ENCODE measurements at regions not wholly inside any gene's neighbourhood (a gene's known extent, or its start where the extent isn't known, plus 50 kb on each side); places are given as distances from the start of the nearest gene placed in this dataset.
"Not testable (repeated sequence)": the region's sequence is repeated elsewhere in the genome, so short reads cannot be mapped to it uniquely, and the experiment has no call there.

DNA sequence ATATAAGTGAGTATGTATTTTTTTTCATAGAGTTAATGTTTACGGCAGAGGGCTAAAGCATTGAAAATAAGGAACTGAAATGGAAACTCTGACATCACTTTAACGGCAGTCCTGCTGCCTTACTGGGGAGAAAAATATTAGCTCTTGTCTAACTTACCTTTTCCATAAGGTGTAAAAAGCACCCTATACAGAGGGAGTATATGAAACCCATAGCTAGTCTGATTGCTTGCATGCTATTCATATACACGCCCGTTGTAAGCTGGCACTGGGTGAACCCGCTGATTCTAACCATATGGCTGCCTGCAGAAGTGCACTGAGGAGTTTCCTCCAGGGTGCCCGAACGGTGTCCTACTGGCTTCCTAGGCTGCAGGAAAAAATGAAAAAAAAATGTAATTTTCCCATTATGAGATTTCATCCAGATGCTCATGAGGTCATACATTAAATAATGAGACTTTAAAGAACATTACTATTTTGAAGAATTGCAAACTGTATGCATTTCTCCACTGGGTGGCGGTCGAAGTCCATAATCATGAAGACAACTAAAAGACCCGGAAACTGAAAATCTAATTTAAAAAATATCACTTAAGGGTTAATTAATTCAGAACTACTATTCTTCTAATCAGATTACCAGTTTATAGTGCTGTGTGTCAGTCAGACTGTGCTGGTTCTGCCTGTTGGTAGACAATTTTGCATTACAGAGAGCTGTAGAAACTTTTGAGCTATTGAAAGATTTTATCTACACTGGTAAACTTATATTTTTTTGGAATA is 144.7 kb downstream of the ALX1 start:
- Mint-ChIP-seq H3K9me3 (ENCODE audit: low read depth, unreplicated experiment) (no peaks in the 10 kb centered on the region), H3K27me3 (ENCODE audit: unreplicated experiment) (no peaks in the 10 kb centered on the region), H3K27ac (ENCODE audit: unreplicated experiment) (no peak overlapping the region), H3K4me3 (ENCODE audit: low read depth, unreplicated experiment) (no peak overlapping the region), H3K4me1 (ENCODE audit: low read depth, unreplicated experiment) (no peaks in the 10 kb centered on the region), H3K36me3 (ENCODE audit: insufficient read depth, unreplicated experiment) (no peaks in the 10 kb centered on the region)
- BruUV-seq (replicated peaks), result no TSS peak
- intact Hi-C loops (cut with micrococcal nuclease; ENCODE audit: unreplicated experiment), result loop anchor here (1.0 to 5.0 kb wide), 5 partner anchors 24 to 528 kb away; partner anchors contain the start of gene NTS
- peak; percentile 51 for DNase-seq
- CTCF ChIA-PET, result interaction anchor here (0.6 to 2.0 kb wide), 15 partner anchors 11 to 667 kb away, joined by 3 to 13 read pairs (median 5); no protein-coding TSS in a partner anchor
- TF ChIP-seq, protein P1, sequence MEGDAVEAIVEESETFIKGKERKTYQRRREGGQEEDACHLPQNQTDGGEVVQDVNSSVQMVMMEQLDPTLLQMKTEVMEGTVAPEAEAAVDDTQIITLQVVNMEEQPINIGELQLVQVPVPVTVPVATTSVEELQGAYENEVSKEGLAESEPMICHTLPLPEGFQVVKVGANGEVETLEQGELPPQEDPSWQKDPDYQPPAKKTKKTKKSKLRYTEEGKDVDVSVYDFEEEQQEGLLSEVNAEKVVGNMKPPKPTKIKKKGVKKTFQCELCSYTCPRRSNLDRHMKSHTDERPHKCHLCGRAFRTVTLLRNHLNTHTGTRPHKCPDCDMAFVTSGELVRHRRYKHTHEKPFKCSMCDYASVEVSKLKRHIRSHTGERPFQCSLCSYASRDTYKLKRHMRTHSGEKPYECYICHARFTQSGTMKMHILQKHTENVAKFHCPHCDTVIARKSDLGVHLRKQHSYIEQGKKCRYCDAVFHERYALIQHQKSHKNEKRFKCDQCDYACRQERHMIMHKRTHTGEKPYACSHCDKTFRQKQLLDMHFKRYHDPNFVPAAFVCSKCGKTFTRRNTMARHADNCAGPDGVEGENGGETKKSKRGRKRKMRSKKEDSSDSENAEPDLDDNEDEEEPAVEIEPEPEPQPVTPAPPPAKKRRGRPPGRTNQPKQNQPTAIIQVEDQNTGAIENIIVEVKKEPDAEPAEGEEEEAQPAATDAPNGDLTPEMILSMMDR (IDR thresholded peaks at IDR 0.05; ENCODE audit: unreplicated experiment), result peak; percentile 56

DNA sequence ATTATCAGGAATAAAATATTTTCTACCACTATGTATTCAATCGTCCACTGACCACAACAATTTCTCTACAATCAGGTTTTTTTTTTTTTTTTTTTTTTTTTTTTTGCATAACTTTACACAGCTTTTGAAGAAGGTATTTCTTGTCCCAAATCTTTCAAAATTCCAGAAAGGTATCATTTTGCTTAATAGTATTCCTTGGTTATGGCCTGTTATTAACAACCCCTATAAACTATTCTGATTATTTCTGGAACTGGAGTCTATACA is 145.3 kb downstream of the ALX1 start:
- no peak for DNase-seq
- CTCF ChIA-PET, result interaction anchor here (0.6 to 2.0 kb wide), 15 partner anchors 11 to 667 kb away, joined by 3 to 13 read pairs (median 5); no protein-coding TSS in a partner anchor
- no peak overlapping the region for H3K27ac Mint-ChIP-seq (ENCODE audit: unreplicated experiment)
- no peaks in the 10 kb centered on the region for H3K36me3 Mint-ChIP-seq (ENCODE audit: insufficient read depth, unreplicated experiment)
- H3K4me1 Mint-ChIP-seq (ENCODE audit: low read depth, unreplicated experiment), result no peaks in the 10 kb centered on the region
- no peaks in the 10 kb centered on the region for H3K27me3 Mint-ChIP-seq (ENCODE audit: unreplicated experiment)
- intact Hi-C loops (cut with micrococcal nuclease; ENCODE audit: unreplicated experiment), result loop anchor here (1.0 to 5.0 kb wide), 5 partner anchors 23 to 527 kb away; partner anchors contain the start of gene NTS
- no peak overlapping the region for H3K4me3 Mint-ChIP-seq (ENCODE audit: low read depth, unreplicated experiment)
- BruUV-seq (replicated peaks), result no TSS peak
- no peaks in the 10 kb centered on the region for H3K9me3 Mint-ChIP-seq (ENCODE audit: low read depth, unreplicated experiment)
- TF ChIP-seq, protein P1 (IDR thresholded peaks at IDR 0.05; ENCODE audit: unreplicated experiment), result no peak

DNA sequence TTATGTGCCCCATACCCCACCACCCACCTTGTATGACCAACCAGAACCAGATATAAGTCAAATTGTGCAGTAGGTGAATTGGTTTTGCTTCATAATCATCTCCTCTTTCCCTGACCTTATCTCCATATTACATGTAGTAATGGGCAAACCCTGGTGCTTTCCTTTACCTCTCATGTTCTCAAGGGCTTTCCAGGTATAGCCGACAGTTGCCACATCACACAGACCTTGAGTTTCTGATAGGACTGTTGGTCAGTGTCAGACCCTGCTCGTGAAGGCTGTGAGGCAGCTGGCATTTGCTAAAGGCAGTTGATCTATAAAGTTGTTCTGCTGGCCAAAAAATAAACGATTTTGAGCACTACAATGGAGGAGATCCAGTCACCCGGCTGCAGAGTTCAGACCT is 145.9 kb downstream of the ALX1 start:
- no peak overlapping the region for H3K27ac Mint-ChIP-seq (ENCODE audit: unreplicated experiment)
- no TSS peak for BruUV-seq (replicated peaks)
- no peak overlapping the region for H3K4me3 Mint-ChIP-seq (ENCODE audit: low read depth, unreplicated experiment)
- no peaks in the 10 kb centered on the region for H3K27me3 Mint-ChIP-seq (ENCODE audit: unreplicated experiment)
- TF ChIP-seq, protein P1 (IDR thresholded peaks at IDR 0.05; ENCODE audit: unreplicated experiment), result no peak
- H3K9me3 Mint-ChIP-seq (ENCODE audit: low read depth, unreplicated experiment), result no peaks in the 10 kb centered on the region
- no peak for DNase-seq
- H3K4me1 Mint-ChIP-seq (ENCODE audit: low read depth, unreplicated experiment), result no peaks in the 10 kb centered on the region
- CTCF ChIA-PET, result interaction anchor here (1.0 to 2.0 kb wide), 6 partner anchors 19 to 526 kb away, joined by 3 to 13 read pairs (median 4); no protein-coding TSS in a partner anchor
- no peaks in the 10 kb centered on the region for H3K36me3 Mint-ChIP-seq (ENCODE audit: insufficient read depth, unreplicated experiment)
- intact Hi-C loops (cut with micrococcal nuclease; ENCODE audit: unreplicated experiment), result loop anchor here (1.0 to 5.0 kb wide), 5 partner anchors 22 to 526 kb away; partner anchors contain the start of gene NTS

DNA sequence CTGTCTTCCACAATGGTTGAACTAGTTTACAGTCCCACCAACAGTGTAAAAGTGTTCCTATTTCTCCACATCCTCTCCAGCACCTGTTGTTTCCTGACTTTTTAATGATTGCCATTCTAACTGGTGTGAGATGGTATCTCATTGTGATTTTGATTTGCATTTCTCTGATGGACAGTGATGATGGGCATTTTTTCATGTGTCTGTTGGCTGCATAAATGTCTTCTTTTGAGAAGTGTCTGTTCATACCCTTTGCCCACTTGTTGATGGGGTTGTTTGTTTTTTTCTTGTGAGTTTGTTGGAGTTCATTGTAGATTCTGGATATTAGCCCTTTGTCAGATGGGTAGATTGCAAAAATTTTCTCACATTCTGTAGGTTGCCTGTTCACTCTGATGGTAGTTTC is 153.1 kb downstream of the ALX1 start:
- DNase-seq; H3K9me3 Mint-ChIP-seq (ENCODE audit: low read depth, unreplicated experiment); H3K36me3 Mint-ChIP-seq (ENCODE audit: insufficient read depth, unreplicated experiment); BruUV-seq (replicated peaks); H3K4me1 Mint-ChIP-seq (ENCODE audit: low read depth, unreplicated experiment); CTCF ChIA-PET; intact Hi-C loops (cut with micrococcal nuclease; ENCODE audit: unreplicated experiment); H3K27me3 Mint-ChIP-seq (ENCODE audit: unreplicated experiment); H3K4me3 Mint-ChIP-seq (ENCODE audit: low read depth, unreplicated experiment); H3K27ac Mint-ChIP-seq (ENCODE audit: unreplicated experiment): not testable (repeated sequence)

DNA sequence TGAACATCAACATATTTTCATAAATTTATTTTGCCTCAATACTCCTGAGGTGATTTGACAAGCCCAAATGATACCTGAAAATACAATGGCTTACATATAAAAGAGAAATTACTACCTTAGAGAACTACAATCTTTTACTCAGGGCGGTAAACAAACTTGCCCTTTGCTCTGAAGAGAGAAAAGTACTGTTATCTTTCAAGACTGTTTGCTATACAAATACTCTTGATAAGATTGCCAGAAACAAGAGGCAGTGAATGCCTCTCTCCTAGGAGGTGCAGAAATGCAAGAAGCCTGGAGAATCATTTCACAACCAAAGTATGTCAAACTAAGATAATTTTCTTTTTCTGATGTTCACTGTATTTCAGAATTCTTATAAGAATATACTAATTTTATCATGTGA is 160.3 kb downstream of the ALX1 start:
- Mint-ChIP-seq H3K27ac (ENCODE audit: unreplicated experiment) (no peak overlapping the region), H3K4me3 (ENCODE audit: low read depth, unreplicated experiment) (no peak overlapping the region), H3K36me3 (ENCODE audit: insufficient read depth, unreplicated experiment) (no peaks in the 10 kb centered on the region), H3K27me3 (ENCODE audit: unreplicated experiment) (no peaks in the 10 kb centered on the region), H3K4me1 (ENCODE audit: low read depth, unreplicated experiment) (peaks cover 14% of the 10 kb centered on the region), H3K9me3 (ENCODE audit: low read depth, unreplicated experiment) (no peaks in the 10 kb centered on the region)
- BruUV-seq (replicated peaks), result no TSS peak
- DNase-seq, result no peak
- intact Hi-C loops (cut with micrococcal nuclease; ENCODE audit: unreplicated experiment), result loop anchor here (10.0 kb wide), 1 partner anchor 565 kb away; no protein-coding TSS in a partner anchor
- TF ChIP-seq, protein P1 (IDR thresholded peaks at IDR 0.05; ENCODE audit: unreplicated experiment), result no peak
- CTCF ChIA-PET, result no interaction called here

Measured in Calu3 (cell line).